HG03558 (cell line): ENCODE measurements at regions not wholly inside any gene's neighbourhood (a gene's known extent, or its start where the extent isn't known, plus 50 kb on each side); places are given as distances from the start of the nearest gene placed in this dataset.
"Not testable (repeated sequence)": the region's sequence is repeated elsewhere in the genome, so short reads cannot be mapped to it uniquely, and the experiment has no call there.

Experiments used
- ATAC-seq: cut with Tn5 transposase; IDR thresholded peaks from one replicate; pipeline ENCODE4 v1.9.1; 2021; ENCODE audit warnings: moderate number of reproducible peaks; ENCODE audit not compliant: unreplicated experiment; ENCODE audit errors: extremely low read depth

DNA sequence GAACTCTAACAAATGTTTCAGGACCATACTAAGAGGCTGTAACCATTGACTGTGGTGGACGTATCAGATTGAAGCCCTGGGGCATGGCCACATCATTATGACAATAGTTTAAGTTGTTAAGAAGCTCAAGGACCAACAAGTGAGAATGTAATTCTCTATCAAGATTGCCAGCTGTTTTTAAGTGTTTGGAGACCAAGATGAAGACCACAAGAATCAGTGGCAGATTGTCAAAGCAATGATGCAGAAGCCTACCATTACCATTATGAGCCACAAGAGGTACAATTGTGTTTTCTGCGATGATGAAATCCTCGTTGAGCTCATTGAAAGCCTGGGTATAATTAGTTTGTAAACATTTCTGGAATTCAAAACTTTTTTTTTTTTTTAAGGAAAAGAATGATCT lies 261.1 kb upstream of the ZEB2 start:
- ATAC-seq: no peak

DNA sequence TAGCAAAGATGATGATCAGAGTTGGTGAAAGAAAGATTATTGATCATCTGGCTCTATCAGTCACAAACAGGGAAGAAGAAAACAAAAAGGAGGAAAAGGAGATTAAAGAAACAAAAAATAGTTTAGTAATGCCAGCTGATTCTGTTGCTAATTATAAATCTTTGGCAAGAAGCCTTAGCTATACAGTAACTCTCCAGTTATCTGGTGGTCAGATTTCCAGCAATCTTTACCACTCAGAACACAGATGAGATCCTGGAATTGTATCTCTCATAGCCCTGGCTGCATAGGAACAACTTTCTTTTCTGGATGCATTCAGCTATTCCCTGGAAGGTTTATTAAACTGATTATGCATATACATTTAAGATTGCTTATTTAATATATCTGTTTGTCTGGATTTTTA lies 256.8 kb upstream of the ZEB2 start:
- no peak for ATAC-seq

DNA sequence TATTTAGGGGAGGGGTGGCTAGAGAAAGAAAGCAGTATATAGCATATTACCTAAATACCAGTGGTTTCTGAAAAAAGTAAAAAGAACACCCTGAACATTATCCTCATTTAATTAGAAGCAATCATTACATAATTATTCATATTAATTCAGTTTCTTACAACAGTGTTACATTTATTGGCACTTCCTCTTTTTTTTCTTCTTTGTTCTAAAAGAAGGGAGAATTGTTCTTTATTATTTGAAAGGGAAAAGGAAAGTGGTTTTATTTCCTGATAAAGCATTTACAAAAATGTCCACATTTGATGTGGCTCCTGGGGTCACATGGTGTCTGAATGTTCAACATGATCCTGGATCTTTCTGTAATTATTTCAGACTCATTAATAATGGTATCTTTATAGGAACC lies 254.9 kb upstream of the ZEB2 start:
- ATAC-seq: no peak

DNA sequence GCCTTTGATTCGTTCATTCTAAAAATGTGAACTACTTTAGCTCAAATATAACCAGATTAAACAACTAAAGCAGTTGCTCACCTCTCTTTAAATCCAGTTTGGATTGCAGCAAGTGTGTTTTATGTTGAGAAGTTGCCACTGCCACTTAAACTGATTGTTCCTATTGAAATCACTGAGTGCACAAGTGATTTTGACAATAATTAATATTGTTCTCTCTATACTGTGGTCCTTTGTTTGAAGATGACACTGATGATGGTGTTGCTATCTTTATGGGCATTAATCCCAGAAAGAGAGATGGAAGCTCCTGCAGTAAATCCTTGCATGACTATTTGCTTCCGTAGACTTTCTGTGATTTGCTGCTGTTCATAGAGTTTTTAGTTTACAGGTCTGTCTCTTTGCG lies 251.4 kb upstream of the ZEB2 start:
- no peak for ATAC-seq

DNA sequence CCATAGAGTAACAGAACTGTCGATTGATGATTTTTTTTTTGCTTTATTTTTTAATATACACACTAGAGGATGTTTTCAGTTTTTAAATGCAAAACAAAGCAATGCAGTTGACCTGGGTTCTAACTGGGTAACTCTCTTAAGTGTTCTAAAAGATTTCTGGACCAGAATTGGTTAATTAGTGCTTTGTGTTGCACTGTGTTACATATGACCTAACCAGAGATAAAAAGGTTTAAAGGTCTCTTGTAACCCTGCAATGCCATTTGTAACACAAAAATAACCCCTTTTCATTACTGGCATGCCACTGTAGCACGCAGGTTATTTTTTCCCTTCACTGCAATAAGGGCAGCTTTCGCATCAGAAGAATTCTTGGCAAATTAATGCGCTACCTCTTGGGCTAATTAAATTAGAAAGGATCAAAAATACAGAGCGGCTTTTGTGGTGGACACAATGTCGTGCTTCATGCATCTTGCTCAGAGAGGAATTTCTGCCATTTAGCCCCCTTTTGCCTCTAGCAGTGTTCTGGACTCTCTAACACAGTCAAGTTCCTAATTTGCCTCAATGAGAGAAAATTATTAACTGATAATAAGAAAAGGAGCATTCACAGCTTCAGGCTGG lies 250.8 kb upstream of the ZEB2 start:
- no peak for ATAC-seq

DNA sequence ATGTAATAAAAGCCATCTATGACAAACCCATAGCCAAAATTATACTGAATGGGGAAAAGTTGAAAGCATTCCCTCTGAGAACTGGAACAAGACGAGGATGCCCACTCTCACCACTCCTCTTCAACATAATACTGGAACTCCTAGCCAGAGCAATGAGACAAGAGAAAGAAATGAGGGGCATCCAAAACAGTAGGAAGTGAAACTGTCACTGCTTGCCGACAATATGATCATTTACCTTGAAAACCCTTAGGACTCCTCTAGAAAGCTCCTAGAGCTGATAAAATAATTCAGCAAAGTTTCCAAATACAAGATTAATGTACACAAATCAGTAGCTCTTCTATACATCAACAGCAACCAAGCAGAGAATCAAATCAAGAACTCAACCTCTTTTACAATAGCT lies 241.0 kb upstream of the ZEB2 start:
- not testable (repeated sequence) for ATAC-seq

DNA sequence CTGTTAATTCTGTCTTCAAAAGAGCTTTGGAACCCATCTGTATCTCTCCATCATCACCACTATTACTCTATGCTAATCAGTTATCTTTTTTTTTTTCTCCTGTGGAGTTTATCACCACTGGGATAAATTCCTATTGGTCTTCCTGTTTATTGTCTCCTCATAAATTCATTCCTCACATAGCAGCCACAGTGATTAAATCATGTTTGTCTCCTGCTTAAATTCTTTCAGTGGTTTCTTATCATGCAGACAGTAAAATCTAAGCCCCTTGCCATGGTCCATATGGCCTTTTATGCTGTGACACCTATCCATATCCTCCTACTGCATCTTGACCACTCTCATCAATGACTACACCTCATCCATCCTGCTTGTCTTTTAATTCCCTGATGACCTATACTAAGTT lies 239.8 kb upstream of the ZEB2 start:
- ATAC-seq: no peak

DNA sequence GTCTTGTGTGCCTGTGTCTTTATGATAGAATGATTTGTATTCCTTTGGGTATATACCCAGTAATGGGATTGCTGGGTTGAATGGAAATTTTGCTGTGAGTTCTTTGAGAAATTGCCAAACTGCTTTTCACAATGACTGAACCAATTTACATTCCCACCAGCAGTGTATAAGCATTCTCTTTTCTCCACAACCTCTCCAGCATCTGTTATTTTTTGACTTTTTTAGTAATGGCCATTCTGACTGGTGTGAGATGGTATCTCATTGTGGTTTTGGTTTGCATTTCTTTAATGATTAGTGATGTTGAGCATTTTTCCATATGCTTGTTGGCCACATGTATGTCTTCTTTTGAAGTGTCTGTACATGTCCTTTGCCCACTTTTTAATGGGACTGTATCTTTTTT lies 238.3 kb upstream of the ZEB2 start:
- not testable (repeated sequence) for ATAC-seq

DNA sequence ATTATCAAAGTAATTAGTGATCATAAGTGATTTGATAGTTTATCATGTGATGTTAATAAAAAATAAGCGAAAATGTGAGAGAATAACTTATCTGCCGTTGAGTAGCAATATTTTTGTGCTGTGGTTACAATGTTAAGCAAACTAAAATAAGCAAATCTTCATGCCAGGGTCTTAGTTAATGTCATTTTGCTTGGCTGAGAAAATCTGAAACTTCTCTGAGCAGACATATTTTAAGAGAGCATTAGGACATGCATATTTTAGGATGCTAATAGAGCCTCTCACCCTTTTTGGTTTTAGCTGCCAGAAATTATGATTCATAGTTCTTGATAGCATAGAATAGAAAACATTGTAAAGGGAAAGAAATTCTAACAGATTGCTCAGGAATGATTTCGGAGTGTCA lies 233.5 kb upstream of the ZEB2 start:
- ATAC-seq: no peak

DNA sequence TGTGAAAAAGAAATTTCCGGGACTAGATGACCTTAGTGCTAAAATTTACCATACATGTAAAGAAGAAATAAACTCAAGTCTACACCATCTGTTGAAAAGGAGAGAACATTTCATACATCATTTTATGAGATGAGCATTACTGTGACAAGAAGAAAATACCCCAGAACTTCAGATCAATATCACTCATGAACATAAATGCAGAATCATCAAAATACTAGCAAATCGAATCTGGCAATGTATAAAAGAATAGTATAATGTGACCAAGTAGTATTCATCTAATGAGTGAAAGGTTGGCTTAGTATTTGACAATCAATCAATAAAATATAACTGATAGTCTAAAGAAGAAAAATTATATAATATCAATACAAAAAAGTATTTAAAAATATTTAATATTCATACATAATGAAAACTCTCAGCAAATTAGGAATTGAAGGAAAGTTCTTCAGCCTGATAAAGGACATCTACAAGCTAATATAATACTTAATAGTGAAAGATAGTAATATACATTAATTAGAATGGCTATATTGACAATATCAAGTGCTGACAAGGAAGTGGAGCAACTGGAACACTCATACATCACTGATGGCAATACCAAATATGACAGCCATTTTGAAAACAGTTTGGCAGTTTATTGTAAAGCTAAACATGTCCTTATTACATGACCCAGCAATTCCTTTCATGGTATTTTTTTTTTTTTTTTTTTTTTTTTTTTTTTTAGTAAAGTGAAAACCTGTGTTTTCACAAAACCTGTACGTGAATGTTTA lies 231.4 kb upstream of the ZEB2 start:
- ATAC-seq: no peak

DNA sequence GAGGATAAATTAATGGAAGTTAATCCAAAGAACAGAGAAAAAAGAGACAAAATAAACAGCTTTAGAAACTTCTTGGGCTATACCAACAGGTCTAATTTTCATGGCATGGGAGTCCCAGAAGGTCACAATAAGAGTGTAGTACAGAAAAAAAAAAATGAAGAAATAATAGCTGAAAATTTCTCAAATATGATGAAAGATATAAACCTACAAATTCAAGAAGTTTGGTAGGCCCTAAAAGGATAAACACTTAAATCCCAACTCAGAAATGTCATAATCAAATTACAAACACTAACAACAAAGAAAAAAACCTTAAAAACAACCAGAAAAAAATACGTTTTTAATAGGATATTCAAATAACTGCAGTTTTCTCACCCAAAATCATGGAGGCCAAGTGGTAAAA lies 229.3 kb upstream of the ZEB2 start:
- no peak for ATAC-seq

DNA sequence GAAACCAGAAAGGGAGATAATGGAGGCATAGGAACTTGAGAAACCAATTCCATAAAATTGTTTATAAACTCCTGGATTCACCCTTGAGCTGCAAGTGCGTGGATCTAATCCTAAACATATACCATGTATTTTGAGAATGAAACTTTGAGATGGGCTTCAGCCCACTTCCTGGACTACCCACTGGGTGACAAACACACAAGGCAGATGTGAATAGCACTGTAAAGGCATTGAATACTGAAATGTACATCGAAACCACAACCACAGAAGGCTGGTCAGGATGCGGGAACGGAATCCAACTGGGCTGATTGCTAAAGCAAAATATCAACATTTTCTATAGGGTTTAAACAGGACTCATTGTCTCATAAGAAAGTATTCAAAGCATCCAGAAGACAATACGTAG lies 228.5 kb upstream of the ZEB2 start:
- ATAC-seq: no peak

DNA sequence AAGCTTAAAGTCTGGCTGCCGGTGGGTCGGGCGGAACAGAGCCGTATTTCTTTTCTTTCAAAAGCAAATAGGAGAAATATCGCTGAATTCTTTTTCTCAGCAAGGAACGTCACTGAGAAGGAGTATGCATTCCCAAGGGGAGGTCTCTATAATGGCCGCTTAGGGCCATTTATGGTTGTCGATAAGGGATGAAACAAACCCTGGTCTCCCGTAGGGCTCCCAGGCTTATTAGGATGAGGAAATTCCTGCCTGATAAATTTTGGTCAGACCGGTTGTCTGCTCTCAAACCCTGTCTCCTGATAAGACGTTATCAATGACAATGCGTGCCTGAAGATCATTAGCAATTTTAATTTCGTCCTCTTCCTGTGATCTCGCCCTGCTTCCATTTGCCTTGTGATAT lies 227.7 kb upstream of the ZEB2 start:
- ATAC-seq: no peak

DNA sequence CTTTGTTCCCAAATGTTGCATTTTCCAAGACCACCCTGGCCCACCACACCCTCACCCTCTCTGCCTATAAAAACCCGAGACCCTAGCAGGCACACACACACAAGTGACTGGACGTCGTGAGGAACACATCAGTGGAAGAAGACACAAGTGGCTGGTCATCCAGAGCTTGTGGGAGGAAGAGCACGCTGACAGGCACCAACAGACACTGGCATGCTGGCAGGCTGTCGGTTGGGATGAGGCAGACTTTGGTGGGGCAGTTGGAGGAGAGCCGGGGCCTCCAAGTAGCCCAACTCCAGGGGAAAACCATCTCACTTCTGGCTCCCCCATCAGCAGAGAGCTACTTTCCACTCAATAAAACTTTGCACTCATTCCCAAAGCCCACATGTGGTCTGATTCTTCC lies 225.5 kb upstream of the ZEB2 start:
- no peak for ATAC-seq

DNA sequence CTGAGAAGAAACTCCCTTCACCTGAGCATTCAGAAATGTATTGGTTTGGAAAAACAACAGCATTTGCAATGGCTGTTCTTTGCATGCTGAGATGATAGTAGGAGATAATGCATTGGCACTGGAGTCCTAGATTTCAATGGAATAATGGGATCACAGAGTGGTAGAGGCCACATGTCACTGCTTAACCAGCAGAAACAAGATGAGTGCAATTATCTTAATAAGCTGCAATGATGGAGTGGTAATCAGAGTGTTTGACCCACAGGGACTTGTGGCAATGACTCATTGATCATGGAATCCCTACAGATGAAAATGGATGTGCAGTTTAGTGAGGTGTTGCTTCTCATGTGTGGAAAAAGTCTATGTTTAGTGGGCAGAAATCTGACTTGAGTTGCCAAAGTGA lies 218.8 kb upstream of the ZEB2 start:
- no peak for ATAC-seq

DNA sequence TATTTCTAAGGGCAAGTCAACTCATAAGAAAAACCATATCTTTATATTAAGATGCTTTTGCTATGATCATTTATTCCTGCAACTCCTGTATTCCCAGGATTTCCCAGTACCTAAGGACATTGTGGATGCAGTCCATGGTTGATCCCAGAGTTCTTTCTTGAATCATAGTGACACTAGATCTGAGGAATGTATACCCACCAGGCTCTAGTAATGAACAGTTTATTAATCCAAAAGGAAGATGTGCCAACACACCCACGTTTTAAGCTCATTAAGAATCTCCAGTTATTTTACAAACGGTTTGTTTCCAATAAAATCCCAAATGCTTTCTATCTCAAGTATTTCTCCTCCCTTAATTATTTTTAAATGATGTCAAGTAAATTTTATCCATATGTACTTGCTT lies 210.8 kb upstream of the ZEB2 start:
- no peak for ATAC-seq

DNA sequence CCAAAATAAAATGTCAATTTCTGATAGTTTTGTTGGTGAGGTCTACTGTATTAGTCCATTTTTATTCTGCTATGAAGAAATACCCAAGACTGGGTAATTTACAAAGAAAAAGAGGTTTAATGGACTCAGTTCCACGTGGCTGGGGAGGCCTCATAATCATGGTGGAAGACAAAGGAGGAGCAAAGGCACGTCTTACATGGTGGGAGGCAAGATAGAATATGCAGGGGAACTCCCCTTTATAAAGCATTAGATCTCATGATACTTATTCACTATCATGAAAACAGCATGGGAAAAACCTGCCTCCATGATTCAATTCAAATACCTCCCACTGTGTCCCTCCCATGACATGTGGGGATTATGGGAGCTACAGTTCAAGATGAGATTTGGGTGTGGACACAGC lies 204.5 kb upstream of the ZEB2 start:
- ATAC-seq: not testable (repeated sequence)

DNA sequence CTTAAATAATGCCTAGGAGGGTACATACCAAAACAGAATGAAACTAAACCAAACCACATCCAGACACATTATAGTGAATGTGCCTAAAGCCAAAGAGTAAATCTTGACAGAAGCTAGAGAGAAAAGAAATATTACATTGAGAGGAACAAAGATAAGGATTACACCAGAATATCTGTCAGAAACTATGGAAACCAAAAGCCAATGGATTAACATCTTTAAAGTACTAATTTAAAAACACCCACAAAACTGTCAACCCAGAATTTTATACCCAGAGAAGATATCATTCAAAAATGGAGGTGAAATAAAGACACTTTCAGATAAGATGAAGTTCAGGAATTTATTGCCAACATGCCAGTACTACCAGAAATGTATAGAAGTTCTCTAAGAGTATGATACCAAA lies 198.5 kb upstream of the ZEB2 start:
- no peak for ATAC-seq

DNA sequence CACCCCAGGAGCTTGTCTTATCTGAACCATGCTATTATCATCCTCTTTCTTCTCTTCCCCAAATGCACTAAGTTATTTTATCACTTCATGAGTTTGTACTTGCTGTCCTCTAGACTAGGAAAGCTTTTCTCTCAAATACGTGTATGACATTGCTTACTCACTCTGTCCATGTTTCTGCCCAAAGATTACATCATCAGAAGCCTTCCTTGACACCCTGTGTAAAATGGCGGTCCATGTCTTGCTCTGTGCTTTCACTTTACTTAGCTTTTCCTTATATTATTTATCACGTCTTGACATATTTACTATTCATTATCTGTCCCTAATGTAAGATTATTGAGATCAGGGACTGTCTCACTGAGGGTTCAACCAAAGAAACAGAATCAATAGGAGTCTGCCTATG lies 196.1 kb upstream of the ZEB2 start:
- ATAC-seq: no peak

DNA sequence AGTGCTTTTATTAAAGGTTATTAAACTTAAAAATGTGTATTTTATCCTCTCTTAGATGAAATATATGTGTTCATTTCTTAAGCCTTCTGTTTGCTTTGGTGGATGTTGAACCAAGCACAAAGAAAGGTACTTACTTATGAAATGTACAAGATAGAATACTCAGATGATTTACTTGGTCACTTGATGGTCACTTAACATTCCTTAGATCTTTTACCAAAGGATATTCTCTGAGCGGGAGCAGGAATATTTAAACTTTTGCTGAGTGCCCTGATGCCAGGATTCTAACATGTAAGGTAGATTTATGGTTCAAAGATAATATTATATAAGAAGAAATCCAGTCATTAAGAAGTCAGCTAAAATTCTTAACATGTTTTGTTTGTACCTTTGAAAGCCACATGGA lies 193.5 kb upstream of the ZEB2 start:
- ATAC-seq: no peak

DNA sequence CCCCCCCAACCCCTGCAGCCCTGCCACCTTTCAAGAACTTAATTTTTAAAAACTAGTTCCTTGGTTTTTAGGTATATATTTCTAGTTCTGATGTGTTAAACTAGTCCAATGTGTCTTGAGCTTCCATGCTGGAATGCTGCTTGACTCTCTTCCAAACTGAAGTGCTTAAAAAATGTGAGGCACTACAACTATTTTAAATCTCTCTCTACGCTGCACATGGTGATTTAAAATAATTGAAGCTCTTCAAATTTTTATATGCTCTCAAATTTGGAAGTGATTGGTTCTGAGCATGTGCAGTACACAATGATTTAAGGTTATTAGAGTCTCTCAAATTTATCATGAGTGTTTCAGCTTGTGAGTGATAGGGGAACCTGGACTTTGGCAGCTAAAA lies 192.6 kb upstream of the ZEB2 start:
- ATAC-seq: no peak
